ENCODE measurements at regions not wholly inside any gene's neighbourhood (a gene's known extent, or its start where the extent isn't known, plus 50 kb on each side); places are given as distances from the start of the nearest gene placed in this dataset.
"Not testable (repeated sequence)": the region's sequence is repeated elsewhere in the genome, so short reads cannot be mapped to it uniquely, and the experiment has no call there.

DNA sequence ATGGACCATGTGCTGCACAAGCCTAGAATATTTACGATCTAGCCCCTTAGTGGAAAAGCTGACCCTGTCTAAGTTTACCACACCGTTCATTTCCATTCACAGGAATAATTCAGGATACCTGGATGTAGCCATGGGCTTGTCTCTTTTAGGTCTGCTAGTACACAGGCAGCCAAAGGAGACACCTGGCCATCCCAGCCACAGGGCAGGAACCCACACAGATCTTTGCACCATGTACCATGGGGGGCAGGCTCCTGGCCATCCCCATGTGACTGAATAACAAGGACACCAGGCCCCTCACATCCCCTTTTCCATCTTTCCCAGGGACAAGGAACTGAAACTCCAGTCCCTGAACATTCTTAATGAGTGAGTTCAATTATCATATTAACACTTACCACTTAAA lies 467.3 kb upstream of the MYT1L start:
- DNase-seq = no peak

- DNase-seq = no peak
Observed at GRCh38 chr2:2797797-2798196, 466.7 kb upstream of the MYT1L start.

GRCh38 chr2:2796207-2796606 lies 465.1 kb upstream of the MYT1L start:
- DNase-seq = no peak

DNA sequence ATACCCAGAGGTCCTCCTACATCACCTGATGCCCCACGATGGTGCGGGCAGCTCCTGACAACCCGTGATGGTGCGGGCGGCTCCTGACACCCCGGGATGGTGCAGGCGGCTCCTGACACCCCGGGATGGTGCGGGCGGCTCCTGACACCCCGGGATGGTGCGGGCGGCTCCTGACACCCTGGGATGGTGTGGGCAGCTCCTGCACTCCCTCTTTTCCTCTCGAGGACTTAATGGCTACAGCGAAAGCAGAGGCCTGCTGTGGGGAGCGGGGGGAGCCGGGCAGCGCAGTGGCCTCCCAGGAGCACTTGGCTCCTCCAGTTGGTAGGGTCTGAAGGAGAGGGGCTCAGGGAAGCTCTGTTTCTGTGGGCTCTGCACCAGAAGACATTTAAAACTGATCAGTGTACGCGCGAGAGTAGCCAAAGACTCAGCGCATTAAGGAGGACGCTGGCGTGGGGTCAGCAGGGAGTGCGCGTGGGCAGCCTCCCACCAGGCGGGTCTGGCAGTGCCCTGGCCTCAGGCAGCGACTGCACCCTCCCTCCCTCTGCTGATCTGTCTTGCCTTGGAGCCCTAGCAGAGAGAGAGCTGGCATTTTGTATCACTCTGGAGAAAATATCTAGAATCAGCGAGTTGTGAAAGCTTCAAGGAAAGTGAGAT lies 464.5 kb upstream of the MYT1L start:
- no peak for DNase-seq

- DNase-seq = no peak
Observed at GRCh38 chr2:2793925-2794560, 463.0 kb upstream of the MYT1L start.

- DNase-seq = no peak
Observed at GRCh38 chr2:2793514-2793913, 462.4 kb upstream of the MYT1L start.

GRCh38 chr2:2791606-2792005 lies 460.5 kb upstream of the MYT1L start:
- DNase-seq = no peak

DNA sequence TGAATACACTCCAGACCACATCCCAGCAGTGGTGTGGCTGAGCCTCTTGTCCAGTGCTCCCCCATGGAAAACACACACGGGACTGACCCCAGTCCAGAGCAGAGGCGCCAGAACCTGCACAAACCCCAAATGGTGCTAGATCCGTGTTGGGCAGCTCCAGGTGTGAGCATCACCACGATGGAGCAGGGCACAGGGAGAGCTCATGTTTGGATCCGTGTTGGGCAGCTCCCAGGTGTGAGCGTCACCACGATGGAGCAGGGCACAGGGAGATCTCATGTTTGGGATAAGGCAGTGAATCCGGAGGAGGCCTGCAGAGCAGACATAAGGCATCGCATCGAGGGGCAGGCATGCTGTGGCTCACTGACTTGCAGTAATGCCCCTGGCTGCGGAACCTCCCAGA lies 460.0 kb upstream of the MYT1L start:
- DNase-seq = no peak

GRCh38 chr2:2788076-2788475 lies 457.0 kb upstream of the MYT1L start:
- no peak for DNase-seq

DNA sequence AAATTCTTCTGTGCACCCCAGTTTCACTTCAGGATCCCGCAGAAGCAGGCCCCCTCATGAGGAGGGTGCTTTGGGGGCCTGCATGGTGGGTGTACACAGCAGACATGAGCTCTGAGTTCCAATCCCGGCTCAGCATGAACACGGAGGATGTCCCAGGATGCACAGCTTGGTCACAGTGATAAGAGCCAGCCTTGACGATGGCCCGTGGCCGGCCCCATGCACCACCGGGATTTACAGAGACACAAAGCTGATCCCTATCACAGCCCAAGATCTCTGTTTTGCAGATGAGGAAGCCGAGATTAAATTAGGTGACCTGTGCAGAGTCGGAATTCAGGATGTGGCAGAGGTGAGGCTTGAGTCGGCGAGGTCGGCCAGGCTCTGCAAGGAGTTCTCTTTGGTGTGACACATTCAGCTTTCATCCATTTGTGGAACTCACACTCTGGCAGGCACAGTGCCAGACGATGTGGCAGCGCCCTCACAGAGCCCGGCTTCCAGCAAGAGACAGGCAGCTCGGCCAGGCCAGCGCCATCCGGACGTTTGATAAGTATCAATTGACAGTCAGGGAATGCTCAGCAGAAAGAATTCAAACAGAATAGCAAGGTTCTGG lies 456.3 kb upstream of the MYT1L start:
- no peak for DNase-seq

GRCh38 chr2:2782007-2782406 lies 450.9 kb upstream of the MYT1L start:
- no peak for DNase-seq

DNA sequence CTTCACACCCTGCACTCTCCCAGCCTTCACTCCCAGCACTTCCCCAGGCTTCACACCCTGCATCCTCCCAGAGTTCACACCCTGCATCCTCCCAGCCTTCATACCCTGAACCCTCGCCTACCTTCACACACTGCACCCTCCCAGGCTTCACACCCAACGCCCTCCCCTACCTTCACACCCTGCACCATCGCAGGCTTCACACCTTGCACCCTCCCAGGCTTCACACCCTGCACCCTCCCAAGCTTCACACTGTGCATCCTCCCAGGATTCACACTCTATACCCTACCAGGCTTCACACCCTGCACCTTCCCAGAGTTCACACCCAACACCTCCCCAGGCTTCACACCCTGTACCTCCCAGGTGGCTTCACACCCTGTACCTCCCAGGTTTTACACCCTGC lies 448.7 kb upstream of the MYT1L start:
- no peak for DNase-seq

DNA sequence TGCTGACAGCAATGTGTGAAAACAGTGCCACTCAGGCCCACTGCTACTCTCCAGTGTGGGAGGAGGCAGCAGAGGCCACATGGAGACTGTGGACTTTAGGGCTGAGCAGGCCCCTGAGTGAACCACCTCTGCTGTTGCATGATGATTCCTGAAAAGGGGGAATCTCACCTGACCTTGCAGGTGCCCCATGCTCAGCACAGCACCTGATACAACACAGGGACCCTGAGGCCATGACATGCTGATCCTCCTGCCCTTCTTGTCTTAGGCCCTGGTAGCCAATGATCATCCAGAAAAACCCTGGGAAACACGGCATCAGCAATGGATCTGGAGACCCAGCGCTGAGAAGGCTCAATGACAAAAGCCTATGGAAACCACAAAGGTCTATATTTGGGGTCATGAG lies 446.8 kb upstream of the MYT1L start:
- DNase-seq = no peak

- no peak for DNase-seq
Observed at GRCh38 chr2:2777213-2777612, 446.1 kb upstream of the MYT1L start.

- no peak for DNase-seq
Observed at GRCh38 chr2:2775018-2775417, 443.9 kb upstream of the MYT1L start.

- DNase-seq = no peak
Observed at GRCh38 chr2:2773692-2774091, 442.6 kb upstream of the MYT1L start.

- DNase-seq = not testable (repeated sequence)
Observed at GRCh38 chr2:2773080-2773479, 442.0 kb upstream of the MYT1L start.

GRCh38 chr2:2771721-2772411 lies 440.8 kb upstream of the MYT1L start:
- DNase-seq = no peak

DNA sequence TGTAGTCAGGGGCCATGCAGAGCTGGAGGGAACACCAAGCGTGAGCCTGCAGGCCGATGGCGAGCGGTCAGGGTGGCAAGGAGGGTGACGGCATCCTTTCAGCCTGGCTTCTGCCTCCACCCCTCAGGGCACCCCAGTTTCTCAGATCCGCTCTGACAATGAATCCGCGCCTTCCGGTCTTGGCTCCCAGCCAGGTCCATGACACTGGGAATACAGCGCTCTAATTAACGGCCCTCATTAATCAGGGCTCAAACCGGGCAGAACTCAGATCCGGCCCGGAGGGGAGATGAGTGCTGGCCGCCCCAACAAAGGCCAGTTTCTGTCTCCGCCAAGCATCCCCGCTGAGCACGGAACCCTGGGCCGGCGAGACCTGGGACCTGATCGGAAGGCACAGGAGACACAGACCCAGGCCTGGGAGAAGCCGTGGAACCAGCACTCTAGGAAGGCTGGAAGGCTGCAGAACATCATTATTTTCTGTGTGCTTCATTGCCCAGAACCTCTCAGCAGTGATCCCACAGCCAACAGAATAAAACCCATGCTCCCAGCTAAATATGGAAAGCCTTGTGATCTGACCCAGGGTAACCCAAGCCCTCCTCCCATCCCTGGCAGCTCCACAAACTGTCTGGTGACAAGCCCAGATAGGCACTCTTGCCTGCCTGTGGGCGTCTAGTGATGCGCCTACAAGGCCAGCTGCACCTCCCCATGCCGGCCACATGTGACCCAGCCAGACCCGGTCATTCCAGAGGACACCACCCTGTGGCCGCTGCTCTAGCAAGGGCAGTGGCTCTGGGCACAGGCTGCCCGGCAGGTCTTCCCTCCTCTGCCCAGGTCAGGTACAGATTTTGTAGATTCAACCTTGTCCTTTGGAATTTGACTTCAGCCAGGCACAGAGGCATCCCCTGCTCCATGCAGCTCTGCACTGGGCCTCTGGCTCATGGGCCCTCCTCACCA lies 438.7 kb upstream of the MYT1L start:
- DNase-seq = no peak

DNA sequence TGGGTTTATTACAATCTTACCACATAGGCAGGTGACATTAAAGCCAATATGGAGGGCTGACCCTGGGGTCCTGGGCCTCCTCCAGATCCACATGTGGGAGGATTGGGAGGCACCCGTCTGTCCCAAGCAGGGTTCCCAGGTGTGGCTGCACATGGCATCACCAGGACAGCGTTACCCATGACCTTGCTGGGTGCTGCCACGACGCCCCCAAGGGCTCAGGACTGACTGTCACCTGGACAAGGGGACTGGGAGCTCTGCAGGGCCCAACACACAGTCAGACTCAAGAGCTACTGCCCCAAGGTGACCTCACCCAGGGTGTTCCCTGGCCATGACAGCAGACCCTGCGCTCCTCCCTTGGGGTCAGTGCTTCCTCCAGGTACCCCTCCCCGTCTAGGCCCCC lies 437.4 kb upstream of the MYT1L start:
- no peak for DNase-seq

- DNase-seq = no peak
Observed at GRCh38 chr2:2767837-2768236, 436.8 kb upstream of the MYT1L start.
